Fibroblast of skin of left quadriceps (primary cell): ENCODE measurements at regions not wholly inside any gene's neighbourhood (a gene's known extent, or its start where the extent isn't known, plus 50 kb on each side); places are given as distances from the start of the nearest gene placed in this dataset.
A peak's percentile ranks its signal among the peaks of the same experiment; 100 is the strongest.
"Not testable (repeated sequence)": the region's sequence is repeated elsewhere in the genome, so short reads cannot be mapped to it uniquely, and the experiment has no call there.

Experiments
- DNase-seq, 2 experiments: peaks; one replicate each; pipeline ENCODE4 v3.0.0-alpha.2; 2013; ENCODE audit warnings: low read depth in 2 of 2

GRCh38 chr18:71105994-71106546 is 817.2 kb downstream of the SOCS6 start:
- no peak for DNase-seq

DNA sequence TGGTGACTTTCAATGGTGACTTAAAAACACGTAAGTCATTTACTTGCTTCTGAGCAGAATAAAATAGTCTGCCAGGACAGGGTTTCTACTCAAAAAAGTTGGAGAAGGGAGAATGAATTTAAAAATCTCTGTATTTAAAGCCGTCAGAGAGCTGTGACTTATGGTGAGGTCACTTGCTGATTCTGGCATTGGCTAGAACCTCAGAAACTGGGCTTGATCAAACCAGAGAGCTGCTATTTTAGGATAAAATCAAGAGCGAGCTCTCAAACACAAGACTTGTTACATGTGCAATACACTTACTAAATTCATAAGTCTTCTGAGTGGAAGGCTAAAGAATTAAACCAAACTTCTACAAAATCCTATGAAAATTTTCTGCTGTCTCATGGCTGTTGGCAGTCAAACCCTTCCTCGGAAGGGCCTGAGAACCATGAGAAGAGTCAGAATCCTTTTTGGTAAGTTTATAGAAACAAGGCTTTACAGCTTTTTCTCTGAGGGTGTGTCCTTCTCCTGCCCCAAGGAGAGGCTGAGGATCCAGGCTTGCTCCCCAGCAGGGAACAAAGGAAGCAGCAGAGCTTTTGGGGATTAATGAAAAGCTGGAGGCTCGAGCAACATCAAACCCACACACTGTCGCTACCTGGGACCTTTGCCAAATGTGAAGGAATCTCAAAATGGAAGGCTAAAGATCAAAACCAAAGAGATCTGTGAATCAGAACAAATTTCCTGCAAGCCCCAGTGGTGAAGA is 816.4 kb downstream of the SOCS6 start:
- no peak for DNase-seq

DNA sequence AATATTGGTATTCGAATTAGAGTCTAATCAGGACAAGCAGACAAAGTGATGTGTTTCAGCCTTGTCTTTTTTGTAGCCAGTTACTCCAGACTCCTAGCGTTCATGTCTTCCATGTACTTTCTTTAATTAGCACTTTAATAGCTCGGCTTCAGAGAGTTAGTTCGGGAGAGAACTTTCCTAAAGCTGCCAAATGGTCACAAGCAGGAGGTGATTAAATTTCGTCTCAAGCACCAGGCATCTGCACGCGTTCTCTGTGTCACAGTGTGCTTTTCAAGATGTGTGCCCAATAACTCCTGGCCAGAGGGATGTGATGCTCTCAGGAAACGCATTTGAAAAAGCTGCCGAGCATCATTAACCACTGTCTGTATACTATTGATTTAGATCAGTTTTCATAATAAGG is 790.8 kb downstream of the SOCS6 start:
- no peak for DNase-seq

DNA sequence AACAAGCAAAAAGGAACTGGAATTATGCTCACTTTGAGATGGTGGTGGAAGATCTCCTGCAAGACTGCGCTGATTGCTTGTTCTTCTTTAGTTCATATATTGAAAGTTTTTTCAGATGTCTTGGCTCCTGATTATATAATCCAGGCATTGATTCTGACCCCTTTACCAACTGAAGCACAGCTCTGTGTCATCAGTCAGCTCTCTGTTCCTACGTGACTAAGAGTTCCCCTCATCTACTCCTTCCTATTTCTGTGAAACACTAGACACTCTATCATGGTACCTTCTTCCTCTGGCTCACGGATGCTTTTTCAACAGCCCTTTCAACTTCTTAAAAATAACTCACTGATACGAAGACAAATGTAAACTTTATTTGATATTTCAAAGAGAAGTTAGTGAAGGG is 788.6 kb downstream of the SOCS6 start:
- no peak for DNase-seq

DNA sequence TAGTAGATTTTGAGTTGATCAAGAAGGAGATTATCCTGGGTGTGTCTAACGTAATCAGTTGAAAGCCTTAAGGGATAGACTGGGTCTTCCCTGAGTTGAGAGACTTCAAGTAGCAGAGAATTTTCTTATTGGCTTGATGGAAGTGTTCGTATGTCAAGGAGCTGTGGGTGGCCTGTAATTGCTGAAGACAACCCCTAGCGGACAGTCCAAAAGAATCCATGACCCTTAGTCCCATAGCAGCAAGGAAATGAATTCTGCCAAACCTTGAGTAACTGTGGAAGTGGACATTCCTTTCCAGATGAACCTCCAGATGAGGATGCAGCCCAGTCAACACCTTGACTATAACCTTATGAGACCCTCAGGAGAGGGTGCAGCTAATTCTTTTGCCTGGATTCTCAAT is 786.3 kb downstream of the SOCS6 start:
- no peak for DNase-seq

DNA sequence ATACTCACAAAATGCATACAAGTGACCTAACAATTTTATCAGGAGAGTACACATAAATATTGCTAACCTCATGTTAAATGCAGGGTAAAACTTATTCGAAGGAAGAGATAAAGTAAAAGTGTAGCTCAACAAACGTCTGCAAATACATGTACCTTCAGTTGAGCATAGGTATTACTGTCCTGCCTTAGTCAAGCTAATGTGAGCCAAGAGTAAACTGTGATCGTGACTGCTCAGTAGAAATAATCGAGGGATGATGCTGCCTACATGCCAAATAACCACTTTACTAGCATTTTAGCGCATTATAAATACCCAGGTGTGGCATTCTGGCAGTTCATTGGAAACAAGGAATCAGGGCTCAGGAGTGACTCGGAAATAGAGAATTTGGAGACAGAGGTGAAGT is 779.5 kb downstream of the SOCS6 start:
- no peak for DNase-seq

- no peak for DNase-seq
These were observed 761.0 kb downstream of the SOCS6 start for GRCh38 chr18:71049893-71050292.

- no peak for DNase-seq
These were observed 759.0 kb downstream of the SOCS6 start for GRCh38 chr18:71047882-71048281.

DNA sequence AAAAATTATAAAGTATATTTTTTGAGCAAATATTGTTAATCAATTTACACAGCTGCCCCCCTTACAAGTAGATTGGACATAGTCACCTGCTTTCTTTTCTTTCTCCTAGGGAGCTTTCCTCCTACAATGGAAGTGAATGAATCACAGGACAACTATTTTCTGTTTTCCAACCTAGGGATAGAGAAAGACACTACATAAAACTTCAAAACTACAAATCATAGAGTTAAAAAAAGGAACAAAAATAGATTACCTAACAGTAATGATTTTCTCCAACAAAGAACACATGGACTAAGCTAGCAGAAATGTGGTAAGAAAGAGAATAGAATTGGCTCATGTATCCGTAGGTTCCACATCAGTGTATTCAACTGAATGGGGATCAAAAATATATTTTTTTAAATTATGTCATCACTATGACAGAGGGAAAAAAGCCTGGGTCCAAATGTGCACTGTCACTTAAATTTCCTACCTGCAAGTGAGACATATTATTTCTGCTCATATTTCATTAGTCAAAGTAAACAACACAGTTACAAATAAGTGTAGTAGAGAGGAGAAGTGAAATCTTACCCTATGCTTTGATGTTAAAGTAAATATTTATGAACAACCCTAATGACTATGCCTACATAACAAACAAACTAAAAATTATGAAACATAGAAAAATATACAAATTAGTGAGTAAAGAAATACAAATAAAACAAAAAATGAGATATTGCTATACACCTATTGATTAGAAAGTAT is 756.7 kb downstream of the SOCS6 start:
- no peak for DNase-seq

DNA sequence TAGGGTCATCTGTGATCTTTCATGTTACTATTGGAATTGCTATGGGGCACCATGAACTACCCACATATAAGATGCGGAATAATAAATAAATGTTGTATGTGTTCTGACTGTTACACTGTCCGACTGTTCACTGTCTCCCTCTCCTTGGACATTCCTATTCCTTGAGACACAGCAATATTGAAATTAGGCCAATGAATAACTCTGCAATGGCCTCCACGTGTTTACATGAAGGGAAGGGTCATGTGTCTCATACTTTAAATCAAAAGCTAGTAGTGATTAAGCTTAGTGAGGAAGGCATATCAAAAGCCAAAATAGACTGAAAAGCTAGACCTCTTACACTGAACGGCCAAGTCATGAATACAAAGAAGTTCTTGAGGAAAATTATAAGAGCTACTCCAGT is 751.3 kb downstream of the SOCS6 start:
- no peak for DNase-seq

- no peak for DNase-seq
These were observed 749.4 kb downstream of the SOCS6 start for GRCh38 chr18:71038196-71038595.

- peak in 1 of 2 experiments; percentile 2 for DNase-seq
These were observed 747.9 kb downstream of the SOCS6 start for GRCh38 chr18:71036783-71037182.

DNA sequence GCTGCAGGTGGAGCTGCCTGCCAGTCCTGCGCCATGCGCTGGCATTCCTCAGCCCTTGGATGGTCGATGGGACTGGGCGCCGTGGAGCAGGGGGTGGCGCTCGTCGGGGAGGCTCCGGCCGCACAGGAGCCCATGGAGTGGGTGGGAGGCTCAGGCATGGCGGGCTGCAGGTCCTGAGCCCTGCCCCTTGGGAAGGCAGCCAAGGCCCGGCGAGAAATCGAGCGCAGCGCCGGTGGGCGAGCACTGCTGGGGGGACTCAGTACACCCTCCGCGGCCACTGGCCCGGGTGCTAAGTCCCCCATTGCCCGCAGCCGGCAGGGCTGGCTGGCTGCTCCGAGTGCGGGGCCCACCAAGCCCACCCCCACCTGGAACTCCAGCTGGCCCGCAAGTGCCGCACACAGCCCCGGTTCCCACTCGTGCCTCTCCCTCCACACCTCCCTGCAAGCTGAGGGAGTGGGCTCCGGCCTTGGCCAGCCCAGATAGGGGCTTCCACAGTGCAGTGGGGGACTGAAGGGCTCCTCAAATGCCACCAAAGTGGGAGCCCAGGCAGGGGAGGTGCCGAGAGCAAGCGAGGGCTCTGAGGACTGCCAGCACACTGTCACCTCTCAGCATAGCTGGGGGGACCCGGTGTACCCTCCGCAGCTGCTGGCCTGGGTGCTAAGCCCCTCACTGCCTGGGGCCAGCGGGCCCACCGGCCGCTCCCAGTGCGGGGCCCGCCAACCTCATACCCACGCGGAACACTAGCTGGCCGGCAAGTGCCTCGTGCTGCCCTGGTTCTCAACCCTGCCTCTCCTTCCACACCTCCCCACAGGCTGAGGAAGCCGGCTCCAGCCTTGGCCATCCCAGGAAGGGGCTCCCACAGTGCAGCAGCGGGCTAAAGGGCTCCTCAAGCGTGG is 742.7 kb downstream of the SOCS6 start:
- DNase-seq: not testable (repeated sequence)

GRCh38 chr18:71030085-71030484 is 741.2 kb downstream of the SOCS6 start:
- DNase-seq: not testable (repeated sequence)

DNA sequence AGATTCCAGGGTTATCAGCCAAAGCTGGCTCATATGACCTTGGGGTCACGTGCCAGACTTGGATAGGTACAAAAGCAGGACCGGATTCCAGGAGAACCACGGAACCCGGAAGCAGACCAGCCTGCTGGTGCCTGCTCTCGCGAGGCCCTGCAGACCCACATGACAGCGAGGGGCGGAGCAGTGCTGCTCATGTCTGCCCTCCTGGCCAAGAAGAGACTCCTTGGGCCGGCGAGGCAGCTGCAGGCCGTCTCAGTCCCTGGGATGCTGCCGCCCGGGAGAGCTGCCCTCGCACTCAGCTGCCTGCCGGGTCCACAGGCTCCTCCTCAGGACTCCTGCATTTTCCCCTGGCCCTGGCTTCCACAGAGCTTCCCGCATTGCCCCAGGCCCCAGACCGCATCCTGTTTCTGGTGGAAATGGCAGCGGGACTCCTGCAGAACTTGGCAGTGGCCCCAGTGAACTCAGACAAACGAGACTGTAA is 739.5 kb downstream of the SOCS6 start:
- DNase-seq: no peak

DNA sequence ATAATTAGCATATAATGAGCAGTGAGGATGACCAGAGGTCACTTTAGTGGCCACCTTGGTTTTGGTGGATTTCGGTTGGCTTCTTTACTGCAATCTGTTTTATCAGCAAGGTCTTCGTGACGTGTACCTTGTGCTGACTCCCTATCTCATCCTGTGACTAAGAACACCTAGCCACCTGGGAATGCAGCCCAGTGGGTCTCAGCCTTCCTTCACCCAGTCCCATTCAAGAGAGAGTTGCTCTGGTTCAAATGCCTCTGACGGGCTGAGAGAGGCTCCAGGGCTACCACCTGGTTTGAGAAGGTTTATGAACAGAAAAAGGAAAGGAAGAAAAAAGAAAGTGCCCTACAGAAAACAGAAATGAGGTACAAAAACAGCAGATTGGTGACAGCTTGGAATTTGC is 738.7 kb downstream of the SOCS6 start:
- no peak for DNase-seq

DNA sequence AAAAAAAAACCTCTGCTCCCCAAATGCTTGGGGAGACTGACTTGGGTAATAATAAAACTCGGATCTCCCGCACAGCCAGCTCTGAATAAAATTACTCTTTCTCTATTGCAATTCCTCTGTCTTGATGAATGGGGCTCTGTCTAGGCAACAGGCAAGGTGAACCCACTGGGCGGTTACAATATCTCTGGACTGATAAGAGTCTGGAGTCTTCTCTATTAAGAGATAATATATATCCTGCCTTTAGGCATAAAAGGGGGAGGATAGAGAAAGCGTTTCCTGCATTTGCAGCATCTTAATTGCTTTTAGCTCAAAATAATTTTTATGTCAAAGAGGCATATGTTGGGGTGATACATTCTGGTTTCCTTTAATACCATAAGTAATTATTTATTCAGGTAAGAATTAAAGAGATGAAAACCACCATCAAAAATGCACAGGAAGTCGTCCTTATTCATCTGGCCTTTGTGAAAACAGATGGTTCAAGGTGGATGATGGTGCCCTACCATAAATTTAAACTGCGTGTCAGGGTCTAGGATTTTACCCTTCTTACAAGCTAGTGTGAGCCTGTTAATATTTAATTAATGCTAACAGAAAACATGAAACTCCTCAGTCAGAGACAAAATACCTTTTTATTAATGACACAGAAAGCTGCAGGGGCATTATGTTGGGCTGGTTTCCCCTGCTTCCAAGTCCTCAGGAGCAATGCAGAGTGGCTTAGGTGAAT is 736.8 kb downstream of the SOCS6 start:
- DNase-seq: no peak

DNA sequence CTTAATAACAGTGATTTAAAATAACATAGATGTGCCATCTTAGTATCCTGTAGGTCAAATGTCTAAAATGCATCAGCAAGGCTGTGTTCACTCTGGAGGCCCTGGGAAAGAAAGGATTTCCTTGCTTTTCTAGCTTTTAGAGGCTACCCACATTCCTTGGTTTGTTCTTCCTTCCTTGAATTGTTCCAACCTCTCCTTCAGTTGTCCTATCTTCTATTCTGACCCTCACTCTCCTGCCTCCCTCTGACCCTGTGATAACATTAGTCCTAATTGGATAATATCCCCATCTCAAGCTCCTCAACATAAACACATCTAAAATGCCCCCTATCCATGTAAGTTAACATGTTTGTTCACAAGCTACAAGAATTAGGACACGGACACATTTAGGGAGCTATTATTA is 733.5 kb downstream of the SOCS6 start:
- DNase-seq: no peak

DNA sequence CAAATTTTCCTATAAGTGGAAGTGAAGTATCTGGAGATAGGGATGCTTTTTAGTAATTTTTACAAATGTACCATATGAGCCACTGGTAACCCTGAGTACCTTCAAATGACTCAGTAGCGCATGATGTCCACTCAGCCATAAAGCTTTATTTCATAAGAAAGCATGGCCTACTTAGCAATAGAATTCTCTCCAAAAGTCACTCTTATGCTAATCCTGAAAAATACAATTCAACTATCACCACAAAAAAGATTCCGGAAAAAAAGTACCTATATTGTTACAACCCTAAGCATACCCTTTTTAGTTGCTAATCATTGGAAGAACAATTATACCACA is 732.2 kb downstream of the SOCS6 start:
- DNase-seq: no peak

DNA sequence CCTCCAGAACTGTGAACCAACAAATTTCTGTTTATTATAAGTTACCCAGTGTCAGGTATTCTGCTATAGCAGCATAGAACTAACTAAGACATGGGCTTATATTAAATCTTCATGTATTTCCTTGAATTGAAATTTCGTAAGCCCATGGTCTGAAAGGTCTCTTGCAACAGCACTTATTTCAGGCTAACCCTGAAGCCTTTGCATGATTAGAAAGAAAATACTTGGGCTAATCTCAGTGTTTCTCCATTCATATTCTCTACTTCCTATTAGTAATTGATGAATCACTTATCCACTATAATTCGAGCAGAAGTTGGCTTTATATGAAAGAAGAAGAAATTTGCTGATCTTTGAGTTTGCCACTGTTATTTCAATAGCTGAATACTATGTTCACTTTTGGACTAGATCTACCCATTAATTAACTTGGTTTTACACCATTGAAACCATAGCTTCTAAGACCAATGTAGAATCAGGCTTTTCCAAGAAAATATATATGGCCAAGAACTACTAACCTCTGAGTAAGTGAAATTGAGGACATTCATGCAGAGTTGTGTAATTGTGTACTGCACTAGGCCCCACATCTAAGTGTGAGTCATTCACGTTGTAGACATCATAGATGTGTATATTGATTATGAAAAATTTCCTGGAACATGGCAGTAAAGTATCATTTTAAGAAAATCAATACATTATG is 731.6 kb downstream of the SOCS6 start:
- no peak for DNase-seq

GRCh38 chr18:71018816-71019215 is 730.0 kb downstream of the SOCS6 start:
- no peak for DNase-seq
